Inferior parietal cortex (tissue), 1 donor: ENCODE measurements at regions not wholly inside any gene's neighbourhood (a gene's known extent, or its start where the extent isn't known, plus 50 kb on each side); places are given as distances from the start of the nearest gene placed in this dataset.
"Not testable (repeated sequence)": the region's sequence is repeated elsewhere in the genome, so short reads cannot be mapped to it uniquely, and the experiment has no call there.

ENCODE experiments used
- DNase-seq: peaks from one replicate; pipeline ENCODE4 v3.0.0-alpha.2; 2016; ENCODE audit errors: extremely low spot score

DNA sequence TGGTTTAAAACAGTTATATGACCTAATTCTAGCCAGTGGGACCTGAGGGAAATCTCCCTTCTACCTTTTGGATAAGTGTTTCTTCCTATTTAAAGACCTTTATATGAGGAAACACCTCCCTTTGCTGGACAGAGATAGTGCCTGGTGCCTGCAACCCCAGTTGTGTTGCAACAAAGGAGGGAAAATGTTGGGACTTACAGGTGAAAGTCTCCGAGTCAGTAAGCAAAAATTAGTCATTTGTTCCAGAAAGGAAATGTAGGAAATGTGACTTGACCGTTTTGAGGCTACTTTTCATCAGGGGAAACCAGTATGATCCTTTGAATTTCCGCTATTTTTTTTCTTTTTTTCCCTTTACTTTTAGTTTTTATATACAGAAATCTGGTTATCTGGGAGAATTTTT lies 165.5 kb downstream of the DKK1 start:
- DNase-seq: no peak

DNA sequence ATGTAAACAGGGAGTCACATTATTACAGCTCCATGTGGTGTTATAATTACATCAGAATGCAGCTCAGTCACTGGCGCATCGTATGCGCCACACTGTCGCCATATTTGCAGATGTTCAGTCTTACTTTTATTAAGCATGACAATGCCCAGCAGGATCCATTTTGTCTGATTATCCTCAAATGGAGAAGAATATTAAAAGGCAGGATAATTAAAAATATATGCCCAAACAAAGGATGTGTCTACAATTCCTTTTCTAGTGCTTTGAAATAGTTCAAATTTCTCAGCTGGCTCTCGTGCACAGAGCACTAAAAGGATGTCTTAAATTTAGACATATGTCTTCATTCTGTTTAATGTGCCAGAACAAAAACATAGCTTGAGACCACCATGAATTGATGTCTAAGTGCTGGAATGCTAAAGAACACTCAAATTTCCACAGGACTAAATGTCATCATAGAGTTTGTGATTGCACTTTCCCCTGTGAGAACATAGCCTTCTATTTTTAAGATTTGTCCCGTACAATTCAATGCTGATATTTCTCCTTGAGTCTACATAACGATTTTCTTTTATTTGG lies 168.0 kb downstream of the DKK1 start:
- DNase-seq: no peak

- no peak for DNase-seq
Measured at GRCh38 chr10:52483587-52483986, 169.5 kb downstream of the DKK1 start.

- DNase-seq: no peak
Measured at GRCh38 chr10:52484206-52485065, 170.4 kb downstream of the DKK1 start.

- no peak for DNase-seq
Measured at GRCh38 chr10:52485462-52485861, 171.4 kb downstream of the DKK1 start.

DNA sequence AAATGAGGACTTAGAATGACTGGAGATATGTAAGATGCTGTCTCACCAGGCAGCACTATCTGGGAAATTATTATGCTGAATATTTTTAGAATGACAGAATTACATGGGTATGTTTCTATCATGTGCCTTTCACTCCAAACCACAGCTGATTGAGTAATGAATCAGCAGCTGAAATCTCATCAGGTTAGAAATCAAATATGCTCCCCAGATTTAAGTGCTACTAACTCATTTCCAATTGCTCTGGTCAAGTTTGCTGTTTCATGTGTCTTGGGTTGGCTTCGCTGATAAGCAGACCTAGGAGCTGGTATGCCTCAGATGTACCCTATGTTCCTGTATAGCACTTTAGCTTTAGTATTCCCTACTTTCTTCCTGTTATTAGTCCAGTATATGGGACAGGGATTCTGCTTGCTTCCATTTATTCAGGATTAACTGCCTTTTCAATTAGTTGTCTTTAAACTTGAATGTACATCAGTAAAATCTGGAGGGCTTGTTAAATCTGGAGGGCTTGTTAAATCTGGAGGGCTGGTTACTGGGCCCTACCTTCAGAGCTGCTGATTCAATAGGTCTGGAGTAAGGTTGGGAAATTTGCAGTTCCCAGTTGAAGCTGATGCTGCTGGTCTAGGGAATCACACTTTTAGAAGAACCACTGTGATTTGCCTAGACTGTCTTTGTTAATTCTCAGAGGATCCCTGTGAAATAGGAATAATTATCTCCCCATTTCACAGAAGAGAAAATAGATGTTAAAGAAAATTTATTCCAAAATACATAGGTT lies 172.9 kb downstream of the DKK1 start:
- DNase-seq: no peak

DNA sequence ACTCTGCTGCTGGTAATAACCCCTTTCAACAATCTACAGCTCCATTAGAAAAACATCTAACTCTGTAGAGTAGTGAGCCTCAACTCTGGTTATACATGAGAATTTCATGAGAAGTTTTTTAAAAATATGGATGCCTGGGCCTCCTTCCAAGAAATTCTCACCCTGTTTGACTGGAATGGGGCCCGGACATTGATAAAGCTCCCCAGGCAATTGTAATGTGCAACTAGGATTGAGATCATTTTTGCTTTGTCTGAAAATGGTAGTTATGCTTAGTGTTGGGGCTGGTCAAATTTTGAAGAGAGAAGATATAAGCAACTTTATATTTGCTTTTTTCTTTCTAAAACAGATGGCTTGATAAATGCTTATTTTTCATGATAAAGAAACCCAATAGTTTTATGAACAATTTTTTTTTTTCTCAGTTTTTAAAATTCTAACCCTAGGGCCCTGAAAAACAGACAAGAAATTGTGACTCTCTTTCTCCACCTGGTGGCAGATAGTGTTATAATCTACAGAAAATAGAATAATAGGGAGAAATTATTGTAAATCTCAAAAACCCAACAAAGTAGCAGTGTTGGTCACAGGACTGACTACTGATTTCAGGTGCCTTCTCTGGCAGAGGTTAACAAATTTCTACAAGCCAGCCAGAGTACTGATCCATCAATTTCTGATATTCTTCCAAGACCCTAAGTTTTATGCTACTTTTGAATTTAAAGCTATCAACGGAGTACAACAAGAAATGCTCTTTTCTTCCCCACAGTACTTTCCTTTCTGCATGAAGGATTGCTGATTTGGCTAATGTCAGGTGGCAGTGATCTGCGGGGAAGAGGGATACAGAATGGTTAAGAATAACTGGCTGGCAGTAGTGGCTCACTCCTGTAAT lies 174.8 kb downstream of the DKK1 start:
- DNase-seq: peak; percentile 75

DNA sequence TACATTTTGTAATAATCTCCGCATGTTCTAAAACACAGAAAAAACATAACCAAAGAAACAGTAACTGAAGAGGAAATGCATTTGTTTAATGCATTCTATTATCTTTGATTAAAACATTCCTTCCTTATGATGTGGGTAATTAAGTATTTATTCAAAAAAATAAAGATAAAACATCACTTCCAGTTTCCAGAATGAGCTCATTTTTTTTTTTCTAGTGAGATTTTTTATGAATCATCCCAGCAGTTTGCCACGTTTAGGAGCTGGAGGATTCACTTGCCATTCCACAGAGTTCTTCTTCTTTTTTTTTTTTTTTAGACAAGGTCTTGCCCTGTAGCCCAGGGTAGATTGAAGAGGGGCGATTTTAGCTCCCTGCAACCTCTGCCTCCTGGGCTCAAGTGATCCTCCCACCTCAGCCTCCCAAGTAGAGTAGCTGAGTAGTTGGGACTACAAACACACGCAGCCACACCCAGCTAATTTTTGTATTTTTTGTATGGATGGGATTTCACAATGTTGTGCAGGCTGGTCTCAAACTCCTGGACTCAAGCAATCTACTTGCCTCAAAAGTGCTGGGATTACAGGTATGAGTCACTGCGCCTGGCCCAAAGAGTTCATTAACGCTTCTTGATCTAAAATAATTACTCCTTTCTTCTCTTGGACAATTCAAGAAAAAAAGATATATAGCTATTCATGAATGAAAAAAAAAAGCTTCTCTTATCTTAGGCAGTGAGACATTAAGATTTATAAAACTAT lies 177.3 kb downstream of the DKK1 start:
- no peak for DNase-seq

DNA sequence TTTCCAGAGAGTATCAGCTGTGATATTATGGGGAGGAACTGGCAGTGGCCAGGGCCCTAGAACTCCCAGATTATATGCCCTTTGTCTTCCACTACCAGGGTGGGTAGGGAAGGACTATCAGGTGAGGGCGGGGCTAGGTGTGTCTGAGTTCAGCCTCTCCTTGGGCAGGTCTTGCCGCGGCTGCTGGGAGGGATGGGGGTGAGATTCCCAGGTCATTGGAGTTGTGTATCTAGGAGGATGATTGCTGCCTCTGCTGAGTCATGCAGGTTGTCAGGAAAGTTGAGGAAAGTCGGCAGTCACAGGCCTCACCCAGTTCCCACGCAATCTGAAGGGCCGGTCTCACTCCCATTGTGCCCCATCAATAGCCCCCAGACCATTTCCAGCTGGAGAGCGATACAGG lies 185.2 kb downstream of the DKK1 start:
- no peak for DNase-seq

GRCh38 chr10:52500476-52500875 lies 186.4 kb downstream of the DKK1 start:
- DNase-seq: no peak

GRCh38 chr10:52502237-52502636 lies 188.2 kb downstream of the DKK1 start:
- no peak for DNase-seq

GRCh38 chr10:52505341-52505740 lies 191.3 kb downstream of the DKK1 start:
- not testable (repeated sequence) for DNase-seq

DNA sequence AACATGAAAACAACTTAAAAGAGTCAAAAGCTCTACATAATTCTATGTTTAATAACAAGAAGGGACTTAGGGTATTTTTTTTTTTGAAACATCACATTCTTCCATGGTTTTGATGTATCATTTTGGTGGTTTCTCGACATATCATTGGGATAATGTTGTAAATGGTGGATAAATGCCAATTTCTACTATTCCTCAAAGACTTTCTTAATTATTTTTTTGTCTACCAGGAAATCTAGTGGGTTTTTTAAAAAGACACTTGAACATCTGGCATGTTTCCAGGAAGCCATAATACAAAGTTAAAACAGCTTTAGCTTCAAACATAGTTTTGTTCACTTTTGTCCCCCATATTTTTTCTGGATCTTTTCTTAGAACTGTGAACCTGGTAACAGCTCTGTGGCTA lies 200.4 kb downstream of the DKK1 start:
- no peak for DNase-seq

DNA sequence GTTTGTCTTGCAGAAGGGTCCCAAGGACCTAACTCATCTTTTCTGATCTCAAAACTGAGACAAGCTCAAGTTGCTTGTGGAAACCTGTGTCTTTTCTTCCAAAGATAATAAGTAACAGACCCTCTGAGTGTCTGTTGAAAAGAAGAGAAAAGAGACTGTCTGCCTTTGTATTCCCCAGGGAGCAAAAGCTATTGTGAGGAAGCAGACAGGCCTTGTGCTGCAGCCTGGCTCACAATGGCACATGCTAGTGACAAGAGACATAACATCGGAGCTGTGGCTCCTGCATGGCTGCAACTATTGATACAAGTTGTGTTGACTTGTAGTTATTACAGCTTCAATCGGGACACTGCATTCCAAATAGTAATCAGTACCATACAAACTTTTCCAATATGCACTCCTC lies 202.9 kb downstream of the DKK1 start:
- no peak for DNase-seq

DNA sequence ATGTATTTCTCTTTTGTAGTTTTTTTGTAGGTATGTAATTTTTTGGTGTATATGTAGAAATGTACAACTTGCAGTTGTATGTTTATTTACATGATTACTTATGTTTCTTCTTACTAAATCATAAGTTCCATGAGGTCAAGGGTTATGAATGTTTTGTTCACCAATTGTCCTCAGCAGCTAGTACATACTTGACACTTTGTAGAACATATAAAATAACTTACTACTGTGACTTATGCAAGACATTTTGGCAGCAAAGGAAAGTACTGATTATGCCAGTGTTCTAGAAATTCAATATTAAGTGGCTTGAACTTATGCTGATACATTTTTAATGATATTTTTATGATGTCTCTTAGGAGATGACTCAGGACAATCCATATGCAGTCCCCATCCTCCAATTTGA lies 209.6 kb downstream of the DKK1 start:
- DNase-seq: no peak

DNA sequence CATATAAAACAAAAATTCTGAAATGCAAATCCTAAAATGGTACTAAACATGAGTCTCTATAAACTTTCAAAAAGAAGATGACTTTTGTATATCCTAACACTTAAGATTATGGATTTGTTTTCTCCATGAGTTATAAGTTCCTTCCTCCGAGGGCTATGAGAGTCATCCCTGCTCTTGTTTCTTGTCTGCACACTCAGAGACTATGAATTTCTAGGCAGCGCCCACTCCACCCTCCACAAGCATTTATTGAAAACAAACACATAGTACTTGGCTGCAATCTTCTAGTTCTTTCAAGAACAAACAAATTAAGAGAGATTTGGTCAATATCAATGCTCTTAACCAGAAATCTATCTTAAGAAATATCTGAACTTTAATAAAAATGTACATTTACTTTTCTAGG lies 211.7 kb downstream of the DKK1 start:
- DNase-seq: no peak

- DNase-seq: no peak
Measured at GRCh38 chr10:52526251-52526823, 212.3 kb downstream of the DKK1 start.

DNA sequence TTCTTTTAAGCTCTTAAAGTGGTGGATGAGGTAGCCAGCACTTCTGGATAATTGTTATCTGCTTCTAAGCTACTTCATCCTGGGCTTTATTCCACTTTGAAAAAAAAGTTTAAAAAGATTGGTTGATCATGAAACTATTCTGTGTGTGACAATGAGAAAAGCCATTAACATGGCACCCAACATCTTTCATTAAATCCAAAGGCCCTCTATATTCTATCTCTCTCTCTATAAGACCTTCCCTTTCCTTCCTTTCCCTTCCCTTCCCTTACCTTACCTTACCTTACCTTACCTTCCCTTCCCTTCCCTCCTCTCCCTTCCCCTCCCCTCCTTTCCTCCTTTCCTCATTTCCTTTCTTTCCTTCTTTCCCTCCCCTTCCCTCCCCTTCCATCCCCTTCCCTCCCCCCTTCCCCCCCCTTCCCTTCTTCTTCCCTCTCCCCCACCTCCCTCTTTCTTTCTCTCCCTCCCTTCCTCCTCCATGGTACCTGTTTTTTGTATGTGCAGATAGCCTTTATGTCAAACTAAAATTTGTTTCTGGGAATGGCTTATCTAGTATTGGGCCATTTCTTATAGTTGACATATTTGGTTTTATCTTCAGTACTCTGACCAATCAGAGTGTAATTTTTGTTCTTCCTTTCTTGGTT lies 218.7 kb downstream of the DKK1 start:
- no peak for DNase-seq

- no peak for DNase-seq
Measured at GRCh38 chr10:52533986-52534385, 219.9 kb downstream of the DKK1 start.

- DNase-seq: no peak
Measured at GRCh38 chr10:52539463-52539862, 225.4 kb downstream of the DKK1 start.
